ENCODE measurements at regions not wholly inside any gene's neighbourhood (a gene's known extent, or its start where the extent isn't known, plus 50 kb on each side); places are given as distances from the start of the nearest gene placed in this dataset.
"Not testable (repeated sequence)": the region's sequence is repeated elsewhere in the genome, so short reads cannot be mapped to it uniquely, and the experiment has no call there.

GRCh38 chr2:49737606-49738005 is 583.3 kb upstream of the FSHR start:
- Mint-ChIP-seq H3K4me1 (no peaks in the 10 kb centered on the region), H3K4me3 (no peak overlapping the region), H3K27me3 (ENCODE audit: insufficient read depth, low read depth, poor library complexity) (no peaks in the 10 kb centered on the region), H3K9me3 (peaks cover 11% of the 10 kb centered on the region), H3K36me3 (ENCODE audit: low read depth) (peaks cover 8% of the 10 kb centered on the region; the same call in 2 of the 3 replicates), H3K27ac (no peak overlapping the region)
- DNase-seq (ENCODE audit: low spot score) (no peak), ATAC-seq (no peak)
- Histone ChIP-seq H3K4me2 (no peak overlapping the region), H3K27ac (ENCODE audit: low read depth) (no peak overlapping the region), H3K9me2 (ENCODE audit: insufficient read depth) (no peaks in the 10 kb centered on the region), H3K27me3 (ENCODE audit: insufficient read depth) (no peaks in the 10 kb centered on the region), H3K36me3 (ENCODE audit: insufficient read depth) (no peaks in the 10 kb centered on the region), H3K4me3 (no peak overlapping the region), H3K79me2 (replicated peaks; ENCODE audit: insufficient read depth) (no peaks in the 10 kb centered on the region), H3K4me1 (ENCODE audit: insufficient read depth) (no peaks in the 10 kb centered on the region), H4K20me1 (replicated peaks; ENCODE audit: insufficient read depth) (no peaks in the 10 kb centered on the region), H3F3A (replicated peaks; ENCODE audit: low read depth) (no peaks in the 10 kb centered on the region), H2AFZ (no peak overlapping the region)
- TF ChIP-seq EZH2phosphoT487 (IDR thresholded peaks at IDR 0.05; ENCODE audit: unreplicated experiment) = no peak
- no peak for TF ChIP-seq EZH2 (IDR thresholded peaks at IDR 0.05; ENCODE audit: low read depth, unreplicated experiment)
- no peak for TF ChIP-seq CREB1 (CRISPR knock-in tag; IDR thresholded peaks at IDR 0.05; ENCODE audit: low read depth)
- TF ChIP-seq JUNB (IDR thresholded peaks at IDR 0.05; ENCODE audit: unreplicated experiment) = no peak
- TF ChIP-seq ZNF114 (CRISPR knock-in tag; IDR thresholded peaks at IDR 0.05) = no peak
- no peak for TF ChIP-seq ZNF462 (CRISPR knock-in tag; IDR thresholded peaks at IDR 0.05)
- no peak for TF ChIP-seq ETS1 (IDR thresholded peaks at IDR 0.05)
- no peak for TF ChIP-seq POLR2AphosphoS5 (IDR thresholded peaks at IDR 0.05; ENCODE audit: low read depth)
- no peak for TF ChIP-seq ZNF331 (CRISPR knock-in tag; IDR thresholded peaks at IDR 0.05; ENCODE audit: low read depth)
- TF ChIP-seq NANOG (IDR thresholded peaks at IDR 0.05; ENCODE audit: borderline replicate concordance) = no peak

- H3K4me1 Mint-ChIP-seq; H3K27me3 Mint-ChIP-seq (ENCODE audit: insufficient read depth, low read depth, poor library complexity); H3K4me2 ChIP-seq; H3K27ac Mint-ChIP-seq; ATAC-seq; H3K9me2 ChIP-seq (ENCODE audit: insufficient read depth); H3K4me1 ChIP-seq (ENCODE audit: insufficient read depth); H3K36me3 ChIP-seq (ENCODE audit: insufficient read depth); H3K27ac ChIP-seq (ENCODE audit: low read depth); H3K4me3 ChIP-seq; H4K20me1 ChIP-seq (replicated peaks; ENCODE audit: insufficient read depth); DNase-seq (ENCODE audit: low spot score); H3K79me2 ChIP-seq (replicated peaks; ENCODE audit: insufficient read depth); H3K27me3 ChIP-seq (ENCODE audit: insufficient read depth); H2AFZ ChIP-seq; H3F3A ChIP-seq (replicated peaks; ENCODE audit: low read depth); H3K4me3 Mint-ChIP-seq: not testable (repeated sequence)
- peaks cover 13% of the 10 kb centered on the region; the same call in 2 of the 3 replicates for H3K36me3 Mint-ChIP-seq (ENCODE audit: low read depth)
- H3K9me3 Mint-ChIP-seq = peaks cover 17% of the 10 kb centered on the region
Measured at GRCh38 chr2:49732924-49733323, 578.6 kb upstream of the FSHR start.

All from GM23338 (cell line).